Neutrophil (primary cell): ENCODE measurements at regions not wholly inside any gene's neighbourhood (a gene's known extent, or its start where the extent isn't known, plus 50 kb on each side); places are given as distances from the start of the nearest gene placed in this dataset.

Experiments used
- H3K27ac ChIP-seq: fragments of 200-600 bp; sonication (generic); 2 replicates; pipeline ENCODE4 v1.5.1; 2016; ENCODE audit warnings: mild to moderate bottlenecking, moderate library complexity
- H3K27me3 ChIP-seq: fragments of 200-600 bp; sonication (generic); 2 replicates; pipeline ENCODE4 v1.6.0; 2016; ENCODE audit warnings: mild to moderate bottlenecking
- H3K36me3 ChIP-seq: fragments of 200-600 bp; sonication (generic); 2 replicates; pipeline ENCODE4 v1.5.1; 2017
- H3K4me1 ChIP-seq, 2 experiments: fragments of 200-600 bp in 1 of 2; sonication (generic) in 1 of 2; 1 replicate in 1 of 2; 2 replicates in 1 of 2; pipeline versions ENCODE4 v1.5.1 to v1.6.1; 2013 to 2016; ENCODE audit warnings: low read depth in 1 of 2, low read length in 1 of 2, mild to moderate bottlenecking in 1 of 2, moderate library complexity in 1 of 2; ENCODE audit not compliant: control insufficient read depth in 1 of 2, insufficient read depth in 1 of 2
- H3K4me3 ChIP-seq, 2 experiments: fragments of 200-600 bp in 1 of 2; sonication (generic) in 1 of 2; 1 replicate in 1 of 2; 2 replicates in 1 of 2; pipeline ENCODE4 v1.5.1; 2013 to 2016; ENCODE audit warnings: low read depth in 1 of 2, low read length in 1 of 2, mild to moderate bottlenecking in 1 of 2, moderate library complexity in 1 of 2
- H3K9me3 ChIP-seq: fragments of 200-600 bp; sonication (generic); 2 replicates; pipeline ENCODE4 v1.5.1; 2016
- CTCF ChIP-seq: fragments of 200-600 bp; sonication (generic); IDR thresholded peaks from 2 replicates; pipeline ENCODE4 v1.5.1; 2016; ENCODE audit warnings: antibody characterized with exemption

GRCh38 chr5:99314721-99315120, 385.9 kb upstream of the CHD1 start:
- Histone ChIP-seq H3K4me1 (no peaks in the 10 kb centered on the region), H3K27ac (no peak overlapping the region), H3K4me3 (no peak overlapping the region), H3K9me3 (no peaks in the 10 kb centered on the region), H3K27me3 (no peaks in the 10 kb centered on the region), H3K36me3 (no peaks in the 10 kb centered on the region)
- no peak for TF ChIP-seq CTCF

GRCh38 chr5:99308131-99308530, 379.3 kb upstream of the CHD1 start:
- Histone ChIP-seq H3K4me3 (no peak overlapping the region), H3K27me3 (no peaks in the 10 kb centered on the region), H3K9me3 (no peaks in the 10 kb centered on the region), H3K4me1 (no peaks in the 10 kb centered on the region), H3K36me3 (no peaks in the 10 kb centered on the region), H3K27ac (no peak overlapping the region)
- no peak for TF ChIP-seq CTCF

GRCh38 chr5:99305045-99305580, 376.3 kb upstream of the CHD1 start:
- Histone ChIP-seq H3K9me3 (no peaks in the 10 kb centered on the region), H3K27me3 (no peaks in the 10 kb centered on the region), H3K4me1 (no peaks in the 10 kb centered on the region), H3K36me3 (no peaks in the 10 kb centered on the region), H3K27ac (no peak overlapping the region), H3K4me3 (no peak overlapping the region)
- TF ChIP-seq CTCF, result no peak

GRCh38 chr5:99285606-99286005, 356.8 kb upstream of the CHD1 start:
- Histone ChIP-seq H3K4me3 (no peak overlapping the region), H3K27me3 (no peaks in the 10 kb centered on the region), H3K27ac (no peak overlapping the region), H3K36me3 (no peaks in the 10 kb centered on the region), H3K9me3 (no peaks in the 10 kb centered on the region), H3K4me1 (no peaks in the 10 kb centered on the region)
- no peak for TF ChIP-seq CTCF

GRCh38 chr5:99275128-99275527, 346.3 kb upstream of the CHD1 start:
- Histone ChIP-seq H3K4me3 (no peak overlapping the region), H3K9me3 (no peaks in the 10 kb centered on the region), H3K36me3 (no peaks in the 10 kb centered on the region), H3K4me1 (no peaks in the 10 kb centered on the region), H3K27me3 (no peaks in the 10 kb centered on the region), H3K27ac (no peak overlapping the region)
- TF ChIP-seq CTCF, result no peak

GRCh38 chr5:99272576-99272975, 343.8 kb upstream of the CHD1 start:
- H3K27me3 ChIP-seq, result no peaks in the 10 kb centered on the region
- H3K36me3 ChIP-seq, result no peaks in the 10 kb centered on the region
- TF ChIP-seq CTCF, result no peak
- H3K9me3 ChIP-seq, result no peaks in the 10 kb centered on the region
- H3K4me3 ChIP-seq, result no peak overlapping the region
- H3K4me1 ChIP-seq, result no peaks in the 10 kb centered on the region
- no peak overlapping the region for H3K27ac ChIP-seq
